NCI-H446 (cell line): ENCODE measurements at regions not wholly inside any gene's neighbourhood (a gene's known extent, or its start where the extent isn't known, plus 50 kb on each side); places are given as distances from the start of the nearest gene placed in this dataset.
"Not testable (repeated sequence)": the region's sequence is repeated elsewhere in the genome, so short reads cannot be mapped to it uniquely, and the experiment has no call there.

Experiments used
- DNase-seq, 2 experiments: peaks; one replicate each; lab custom pipeline; 2025; lab: John Stamatoyannopoulos, UW

DNA sequence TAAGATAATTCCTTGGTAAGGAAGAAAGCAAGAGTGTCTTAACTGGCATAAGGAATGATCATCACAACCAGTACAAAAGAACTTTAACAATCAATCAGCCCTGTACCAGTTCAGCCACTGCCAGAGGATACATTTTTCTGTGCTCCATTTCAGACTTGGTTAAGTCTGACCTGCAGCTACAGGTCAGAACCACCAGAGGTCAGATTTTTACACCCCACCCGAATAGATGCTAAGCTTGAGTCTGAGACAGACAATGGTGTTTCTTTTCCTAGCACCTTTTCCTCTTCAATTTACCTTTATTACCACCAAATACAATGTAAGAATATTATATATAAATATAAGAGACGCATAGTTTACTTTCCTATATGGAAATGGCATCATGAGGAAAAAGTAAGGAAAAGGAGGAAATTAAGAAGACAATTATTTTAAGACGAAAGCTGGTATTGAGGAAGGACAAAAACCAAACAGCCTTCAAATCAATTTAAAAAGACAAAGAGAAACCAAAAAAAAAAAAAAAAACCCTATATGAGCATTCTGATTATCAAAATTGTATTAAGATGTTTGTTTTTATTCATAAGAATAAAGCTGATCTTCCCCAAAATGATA, 215.3 kb upstream of the TTC29 start:
- DNase-seq, result peak in 1 of 2 experiments; percentile 33

DNA sequence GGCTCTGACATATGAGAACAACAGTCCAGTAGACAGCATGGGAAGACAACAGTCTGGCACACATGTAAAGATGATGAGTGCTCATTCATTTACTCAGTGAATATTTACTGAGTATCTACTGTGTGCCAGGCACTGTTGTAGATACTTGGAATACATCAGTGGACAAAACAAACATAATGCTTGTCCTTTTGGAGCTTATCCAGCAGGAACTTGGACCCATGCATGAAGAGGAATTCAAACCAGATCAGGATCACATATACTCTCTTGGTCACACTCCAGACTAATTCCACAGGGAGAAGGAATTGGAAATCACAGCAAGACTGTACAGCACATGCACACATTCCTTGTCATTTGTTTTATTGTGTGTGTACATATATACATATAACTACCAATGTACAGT, 217.6 kb upstream of the TTC29 start:
- DNase-seq, result no peak

DNA sequence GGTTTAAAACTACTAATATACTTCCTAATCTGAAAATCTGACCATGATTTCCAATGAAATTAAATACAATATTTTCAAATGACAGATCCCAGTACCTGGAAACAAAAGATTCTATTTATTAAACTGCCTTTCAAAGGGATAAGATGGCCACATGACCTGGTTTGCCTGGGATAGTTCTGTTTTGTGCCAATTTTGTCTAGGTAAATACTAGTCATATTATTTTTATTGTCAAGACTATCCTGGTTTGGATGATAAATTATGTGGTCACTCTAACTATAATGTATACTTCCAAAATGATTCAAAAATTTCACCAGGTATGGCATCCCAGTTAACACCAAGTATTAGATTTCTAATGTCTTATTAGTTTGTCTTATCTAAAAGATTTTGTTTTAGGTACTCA, 222.5 kb upstream of the TTC29 start:
- not testable (repeated sequence) for DNase-seq

DNA sequence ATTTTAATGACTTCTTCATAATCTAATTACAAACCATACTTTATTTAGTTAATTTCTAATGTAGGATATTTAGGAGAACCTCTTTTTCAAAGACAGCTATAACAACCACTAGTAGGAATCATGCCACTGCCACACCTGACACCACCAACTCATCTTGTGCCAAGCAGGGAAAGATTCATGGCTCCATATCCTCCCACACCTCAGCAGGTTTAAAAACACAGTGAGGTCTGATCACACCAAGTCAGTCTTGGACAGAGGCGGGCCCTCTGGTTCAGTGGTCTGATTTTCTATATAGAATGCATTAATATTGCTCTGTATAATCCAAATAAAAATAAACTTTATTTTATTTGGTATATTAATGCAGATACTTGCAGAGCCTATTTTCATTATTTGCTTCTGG, 227.7 kb upstream of the TTC29 start:
- no peak for DNase-seq

DNA sequence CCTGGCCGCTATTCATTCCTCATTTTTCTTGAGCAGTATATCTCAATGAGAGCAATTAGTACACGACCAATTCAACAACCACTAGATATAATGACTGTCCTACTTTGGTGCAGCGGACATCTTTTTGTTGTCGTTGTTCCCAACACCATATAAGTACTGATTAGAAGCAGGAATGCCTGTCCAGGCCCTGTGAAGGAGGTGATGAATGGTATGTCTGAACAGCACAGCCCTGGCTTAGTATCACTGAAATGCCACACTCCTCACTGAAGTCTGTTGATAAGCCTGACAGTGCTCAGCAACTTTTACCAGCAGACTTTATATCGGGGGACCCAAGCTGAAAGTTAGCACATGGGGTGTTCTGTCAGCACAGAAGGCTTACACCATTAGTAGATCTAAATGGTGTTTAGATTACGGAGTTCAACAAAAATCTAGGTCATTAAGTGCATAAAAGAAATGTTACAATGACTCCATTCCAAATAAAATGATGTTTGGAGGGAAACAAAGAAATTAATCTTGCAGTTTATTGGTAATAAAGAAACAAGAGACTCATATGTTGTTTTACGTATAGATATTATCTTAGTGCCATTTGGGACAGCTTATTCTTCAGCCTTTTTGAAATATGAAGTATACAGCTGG, 228.3 kb upstream of the TTC29 start:
- no peak for DNase-seq

DNA sequence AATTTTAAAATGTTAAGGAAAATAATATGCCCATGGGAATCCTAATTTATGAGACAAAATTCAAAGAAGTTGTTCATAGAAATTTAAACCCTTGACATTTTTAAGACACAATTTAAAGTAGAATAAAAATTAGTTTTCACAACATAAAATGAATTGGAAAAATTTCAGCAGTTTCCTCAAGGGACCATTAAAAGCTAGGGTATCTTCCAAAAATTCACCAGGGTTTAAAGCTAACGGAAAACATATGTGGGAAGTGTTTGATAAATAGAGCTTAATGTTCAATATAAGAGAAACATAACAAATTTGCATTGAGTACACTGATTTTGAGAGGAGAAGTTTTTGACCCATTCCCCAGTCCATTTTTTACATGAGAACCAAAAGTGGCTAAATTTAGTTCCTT, 228.9 kb upstream of the TTC29 start:
- no peak for DNase-seq

DNA sequence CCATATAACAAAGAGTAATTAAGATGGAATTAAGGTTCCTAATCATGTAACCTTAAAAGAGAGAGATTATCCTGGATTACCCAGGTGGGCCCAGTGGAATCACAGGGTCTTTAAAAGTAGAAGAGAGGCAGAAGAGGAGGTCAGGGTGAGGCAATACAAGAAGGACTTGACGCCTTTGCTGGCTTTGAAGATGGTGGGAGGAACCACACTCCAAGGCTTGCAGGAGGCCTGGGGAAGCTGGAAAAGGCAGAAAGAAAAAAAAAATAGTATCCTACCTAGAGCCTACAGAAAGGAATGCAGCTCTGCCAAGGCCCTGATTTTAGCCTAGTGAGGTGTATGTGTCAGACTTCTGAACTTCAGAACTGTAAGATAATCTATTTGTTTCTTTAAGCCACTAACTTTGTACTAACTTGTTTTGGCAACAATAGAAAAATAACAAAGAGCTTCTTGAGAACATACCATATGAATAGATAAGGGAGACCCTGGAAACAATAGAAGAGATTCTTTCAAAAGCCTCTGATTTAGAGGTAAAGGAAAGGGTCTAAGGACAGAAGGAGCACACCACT, 229.9 kb upstream of the TTC29 start:
- no peak for DNase-seq

DNA sequence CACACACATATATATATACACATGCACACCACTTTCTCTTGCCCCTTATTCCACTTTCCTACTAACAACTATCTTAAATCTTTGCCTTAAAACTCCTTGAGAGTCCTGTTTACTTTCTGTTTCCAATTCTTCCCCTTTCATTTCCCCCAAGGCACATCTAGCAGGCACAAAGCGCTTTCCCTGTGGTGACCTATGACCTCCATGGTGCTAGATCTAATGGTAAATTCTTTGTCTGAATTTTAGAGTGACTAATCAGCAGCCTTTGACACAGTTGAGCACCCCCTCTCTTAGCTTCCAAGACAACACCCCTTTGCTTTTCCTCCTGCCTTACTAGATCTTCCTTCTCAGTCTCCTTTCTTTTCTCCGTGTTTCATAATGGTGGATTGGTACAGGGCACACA, 236.4 kb upstream of the TTC29 start:
- DNase-seq, result no peak

DNA sequence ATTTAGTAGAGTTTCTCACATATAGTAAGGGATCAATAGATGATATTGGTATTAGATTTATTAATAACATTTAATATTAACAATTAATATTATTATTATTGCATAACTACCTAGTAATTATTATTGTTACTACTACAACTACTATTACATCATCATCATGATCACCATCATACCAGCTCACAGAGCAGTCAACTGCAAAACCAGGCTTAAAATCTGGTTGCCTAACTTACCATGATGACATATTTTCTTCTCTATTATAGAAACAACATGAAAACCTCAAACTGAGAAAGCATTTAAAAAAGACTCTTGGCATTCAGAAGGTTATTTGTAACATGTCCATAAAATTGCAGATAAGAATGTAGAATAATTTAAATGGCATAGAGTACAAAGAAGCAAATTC, 247.0 kb upstream of the TTC29 start:
- no peak for DNase-seq

DNA sequence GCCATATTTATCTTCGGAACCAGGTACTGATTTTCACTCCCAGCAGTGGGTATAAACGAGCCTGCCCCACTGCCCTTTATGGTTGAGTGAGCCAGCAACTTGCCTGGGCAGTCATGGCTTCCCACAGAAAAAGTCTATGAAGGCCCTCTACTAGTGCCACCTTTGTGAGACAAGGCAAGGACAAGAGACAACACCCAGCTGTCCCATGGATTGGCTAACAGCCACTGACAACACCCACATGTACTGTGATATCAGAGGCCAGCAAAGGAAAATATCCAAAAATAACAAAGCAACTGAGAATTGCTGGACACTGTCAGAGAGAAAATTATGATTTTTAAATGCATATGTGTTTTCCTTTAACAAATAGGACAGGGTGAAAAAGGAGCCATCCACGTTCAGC, 248.4 kb upstream of the TTC29 start:
- no peak for DNase-seq

DNA sequence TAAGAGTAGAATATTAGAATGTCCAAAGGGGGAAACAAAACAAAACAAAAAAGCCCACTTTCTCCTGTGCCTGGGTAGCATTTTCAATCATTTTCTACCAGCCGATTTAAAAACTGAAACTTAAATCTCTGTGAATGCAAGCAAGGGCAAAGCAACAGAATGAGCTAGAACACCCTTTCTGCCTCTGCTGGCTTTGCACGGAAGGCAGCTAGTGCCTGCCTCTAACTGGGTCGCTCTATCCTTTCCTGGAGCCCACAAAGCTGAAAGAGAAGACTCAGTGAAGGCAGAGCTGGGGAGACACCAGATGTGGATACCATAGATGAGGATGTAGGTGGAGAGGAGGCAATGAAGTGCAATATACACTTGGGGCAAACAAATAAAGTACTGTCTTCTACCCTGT, 248.9 kb upstream of the TTC29 start:
- DNase-seq, result no peak

DNA sequence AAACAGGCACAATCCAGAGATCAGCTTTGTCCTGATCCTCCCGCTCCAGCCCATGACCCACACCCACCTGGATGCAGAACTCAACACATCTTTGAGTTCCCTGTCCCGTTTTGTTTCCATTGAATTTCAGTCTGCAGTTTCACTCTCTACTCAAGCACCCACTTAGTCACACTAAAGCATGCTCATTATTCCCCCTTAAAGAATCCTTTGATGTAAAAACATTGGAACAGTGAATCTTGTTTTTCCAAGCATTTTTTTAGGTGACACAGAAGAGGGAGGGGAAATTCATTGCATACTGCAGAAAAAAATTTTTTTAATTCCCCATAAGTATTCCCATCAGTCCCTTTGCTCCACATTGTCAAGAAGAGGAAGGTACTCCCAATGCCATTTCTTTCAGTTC, 249.7 kb upstream of the TTC29 start:
- DNase-seq, result no peak

DNA sequence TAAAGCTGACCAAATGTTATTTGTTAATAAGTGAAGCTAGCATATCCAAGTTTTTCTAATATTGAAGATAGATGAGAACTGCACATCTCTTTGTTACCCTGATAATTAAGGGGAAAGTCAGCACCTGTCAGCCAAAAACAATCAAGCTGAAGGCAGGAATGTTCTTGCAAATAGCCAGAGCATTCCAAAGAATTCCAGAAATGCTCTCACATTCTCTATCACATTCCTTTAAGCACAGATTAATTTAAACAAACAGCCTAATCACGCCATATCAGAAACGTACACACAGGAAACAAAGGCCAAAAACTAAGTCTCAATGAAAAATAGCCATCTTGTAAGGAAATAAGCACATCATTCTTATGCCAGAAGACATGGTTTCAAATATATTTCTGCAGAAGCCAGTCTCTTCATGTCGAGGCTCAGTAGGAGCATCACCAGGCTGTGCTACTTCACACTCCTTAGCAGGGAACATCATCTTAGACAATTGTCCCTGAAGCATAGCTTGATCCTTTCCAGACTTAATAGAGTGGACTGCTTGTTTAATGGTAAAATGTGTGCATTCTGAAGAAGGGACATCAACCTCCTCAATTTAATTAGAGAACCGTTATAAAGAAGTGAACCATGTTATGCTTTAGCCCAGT, 252.9 kb upstream of the TTC29 start:
- no peak for DNase-seq

DNA sequence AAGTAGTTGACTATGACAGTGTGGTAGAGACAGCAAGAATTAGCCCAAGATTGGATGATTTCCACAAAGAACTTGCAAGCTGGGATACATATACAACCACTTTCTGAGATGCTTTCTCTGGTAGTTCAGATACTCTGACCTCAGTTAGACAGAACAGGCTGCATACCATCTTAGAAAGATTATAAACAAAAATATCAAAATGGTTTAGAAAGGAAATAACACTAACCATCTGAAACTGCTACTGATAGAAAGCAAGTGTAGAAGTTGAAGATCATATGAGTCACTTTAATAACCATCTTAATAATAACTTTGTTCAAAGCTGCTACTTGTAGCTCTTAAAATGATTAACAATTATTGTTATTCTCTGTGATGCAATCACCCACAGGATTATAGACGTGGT, 255.4 kb upstream of the TTC29 start:
- no peak for DNase-seq

DNA sequence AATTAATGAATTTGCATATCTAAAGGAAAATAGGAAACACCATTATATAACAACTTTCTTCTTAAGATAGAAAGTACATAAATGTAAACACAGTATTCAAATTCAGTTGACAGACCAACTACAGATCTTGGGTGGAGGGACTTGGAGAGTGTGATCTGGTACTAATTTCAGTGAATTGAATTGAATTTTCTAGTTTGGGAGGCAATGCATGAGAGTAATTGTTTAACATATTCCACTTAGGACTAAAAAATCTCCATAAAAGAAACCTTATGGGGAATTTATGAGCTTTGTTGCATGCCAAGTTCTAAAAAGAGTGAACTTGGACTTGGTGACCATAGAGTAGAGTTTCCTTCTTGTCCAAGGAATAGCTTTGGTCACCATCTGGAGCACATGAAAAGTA, 261.1 kb upstream of the TTC29 start:
- DNase-seq, result no peak

DNA sequence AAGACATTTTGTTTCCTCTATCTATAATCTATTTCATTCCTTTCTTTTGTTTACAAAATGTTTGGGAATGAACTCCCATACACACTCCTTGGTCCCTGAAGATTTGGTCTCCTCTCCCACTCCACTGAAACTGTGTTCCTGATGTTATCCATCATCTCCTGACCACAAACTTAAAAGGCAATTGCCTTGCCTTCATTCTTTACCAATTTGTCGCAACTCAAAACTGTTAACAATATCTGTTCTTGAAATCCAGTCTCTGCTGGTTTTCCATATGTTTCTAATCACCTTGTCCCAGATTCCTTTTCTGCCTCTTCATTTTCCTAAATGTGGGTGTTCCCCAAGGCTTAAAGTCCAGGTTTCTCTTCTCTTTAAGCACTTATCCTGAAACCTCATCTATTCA, 262.2 kb upstream of the TTC29 start:
- DNase-seq, result no peak

DNA sequence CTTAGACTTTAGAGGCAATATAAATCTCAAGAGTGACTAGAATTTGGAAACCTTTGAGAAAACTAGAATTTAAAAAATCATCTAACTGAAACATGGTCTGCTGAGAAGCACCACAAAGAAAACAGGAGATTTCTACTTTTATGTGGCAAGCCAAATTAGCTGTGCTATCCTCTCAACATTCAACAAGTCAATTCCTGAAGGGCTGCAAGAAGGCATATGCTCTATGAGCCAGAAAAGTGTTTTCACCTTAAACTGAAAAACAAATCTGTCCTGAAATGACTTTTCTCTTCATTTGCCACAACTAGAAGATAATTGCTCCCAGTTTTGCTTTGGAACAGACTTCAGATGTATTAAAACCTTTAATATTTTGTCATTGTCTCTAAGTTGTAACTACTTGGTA, 263.2 kb upstream of the EDNRA start:
- no peak for DNase-seq

DNA sequence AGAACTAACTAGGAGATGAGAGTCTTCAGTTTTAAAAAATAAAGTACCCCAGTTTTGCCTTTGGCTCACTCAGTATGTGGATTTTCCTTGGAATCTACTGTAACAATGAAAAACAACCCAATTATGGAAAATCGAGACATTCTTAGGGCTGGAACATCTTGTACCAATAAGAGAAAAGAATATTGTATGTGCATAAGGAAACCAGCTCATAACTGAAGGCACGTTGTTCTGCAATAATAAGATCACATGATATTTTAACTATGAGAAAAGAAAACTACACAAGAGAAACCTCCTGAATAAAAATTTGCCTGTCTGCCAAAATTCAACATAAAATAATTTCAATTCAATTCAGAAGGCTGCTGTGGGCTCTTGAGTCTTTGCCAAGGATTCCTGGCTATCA, 261.8 kb upstream of the EDNRA start:
- no peak for DNase-seq

DNA sequence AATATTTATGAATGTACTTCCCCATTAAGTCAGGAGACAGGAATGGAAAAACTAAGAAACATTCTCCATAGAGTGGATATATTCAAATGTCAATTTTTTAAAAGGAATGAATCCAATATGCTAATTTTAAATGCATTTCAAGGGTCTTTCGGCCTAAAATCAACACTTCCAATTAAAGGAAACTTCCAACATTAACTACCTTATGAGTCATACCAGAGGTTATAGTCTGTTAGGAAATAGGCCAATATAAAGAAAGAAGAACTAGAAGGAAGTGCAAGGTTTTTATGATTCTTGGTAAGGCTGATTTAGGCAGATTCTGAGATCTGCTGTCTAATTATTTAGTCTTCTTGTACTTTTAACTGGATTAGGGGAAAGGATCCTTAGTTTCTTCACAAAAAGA, 260.1 kb upstream of the EDNRA start:
- DNase-seq, result no peak

DNA sequence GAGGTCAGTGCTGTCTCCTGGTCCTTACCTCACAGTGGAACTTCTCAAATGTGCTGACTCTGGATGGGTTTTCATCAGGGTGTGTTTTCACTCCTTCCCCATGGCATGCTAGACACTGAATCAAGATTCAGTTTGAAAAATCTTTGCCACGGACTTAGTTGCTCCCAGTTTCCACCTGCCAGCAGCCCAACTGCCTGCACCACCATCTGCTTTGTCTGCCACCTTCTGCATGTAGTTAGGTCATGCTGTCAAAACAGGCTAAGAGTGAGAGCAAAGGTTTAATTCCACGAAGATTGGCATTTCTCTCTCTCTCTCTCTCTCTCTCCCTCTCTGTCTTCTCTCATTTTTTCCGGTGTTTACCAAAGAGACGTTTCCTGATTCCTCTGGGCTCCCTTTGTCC, 258.0 kb upstream of the EDNRA start:
- no peak for DNase-seq

DNA sequence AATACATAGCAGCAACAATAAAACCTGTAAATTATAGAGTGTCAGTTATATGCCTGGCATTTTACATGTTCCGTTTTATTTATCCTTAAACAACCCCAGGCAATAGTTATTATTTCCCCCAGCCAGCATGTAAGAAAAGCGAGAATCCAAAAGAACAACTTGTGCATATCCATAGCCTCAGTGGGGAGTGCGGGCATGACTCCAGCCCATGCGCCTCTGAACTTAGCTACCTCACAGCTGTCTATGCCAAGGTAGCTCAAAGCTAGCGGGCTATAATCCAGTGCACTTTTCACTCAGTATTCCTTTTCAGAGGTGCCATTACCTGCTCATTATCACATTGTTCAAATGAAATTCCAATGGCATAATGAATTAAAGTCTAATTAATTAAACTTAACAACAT, 257.3 kb upstream of the EDNRA start:
- DNase-seq, result no peak

DNA sequence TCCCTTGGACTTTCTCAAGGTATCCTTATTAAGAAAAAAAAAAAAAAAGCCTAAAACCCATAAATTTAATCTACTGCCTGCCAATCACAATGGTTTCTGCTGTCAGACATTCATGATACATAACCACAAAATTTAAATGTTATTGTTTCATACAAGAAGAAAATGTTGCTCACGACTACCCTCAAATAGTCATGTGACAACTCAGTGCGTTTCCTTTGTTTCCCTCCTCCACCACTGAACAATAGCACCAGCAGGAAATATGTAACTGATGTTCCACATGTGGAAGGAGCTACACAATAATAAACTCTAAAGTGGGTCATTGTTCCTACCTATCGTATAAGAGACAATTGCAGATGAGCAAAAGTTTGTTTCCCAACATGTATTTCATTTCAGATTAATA, 244.1 kb upstream of the EDNRA start:
- no peak for DNase-seq

DNA sequence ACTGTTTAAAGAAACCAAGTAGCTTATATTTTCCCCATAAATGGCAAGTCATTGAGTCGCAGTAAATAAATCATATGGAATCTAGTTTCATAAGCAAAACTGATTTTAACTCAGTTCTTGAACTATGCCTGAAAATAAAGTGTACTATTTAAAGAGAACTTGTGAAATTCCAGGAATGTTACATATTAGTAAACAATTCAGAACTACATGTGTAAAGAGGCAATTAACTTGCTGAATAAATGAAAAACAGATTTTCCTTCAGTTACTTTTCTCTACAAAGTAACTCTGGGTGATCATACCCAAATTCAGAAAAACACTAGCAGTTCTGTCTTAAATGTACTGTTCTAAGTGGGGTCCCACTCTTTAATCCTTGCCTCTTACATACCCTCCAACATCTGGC, 236.1 kb upstream of the EDNRA start:
- DNase-seq, result no peak

DNA sequence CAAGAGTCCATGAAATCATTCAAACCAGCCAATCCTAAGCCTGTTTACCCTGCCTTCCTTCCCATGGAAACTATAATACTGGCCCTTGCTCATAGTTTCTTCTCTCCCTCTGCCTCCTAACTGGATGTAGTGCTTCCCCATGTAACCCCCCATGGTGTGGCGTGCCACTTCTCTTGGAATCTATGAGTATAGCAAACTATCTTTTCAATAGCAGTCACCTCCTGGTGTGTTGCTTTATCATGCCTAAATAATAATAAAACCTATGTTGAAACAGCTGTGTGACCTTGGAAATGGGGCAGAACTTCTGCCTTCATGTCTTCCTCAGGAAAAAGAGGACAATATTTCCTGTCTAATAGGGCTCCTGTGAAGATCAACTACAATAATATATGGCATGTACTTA, 234.8 kb upstream of the EDNRA start:
- no peak for DNase-seq
